Activated CD4-positive, alpha-beta memory T cell treated with anti-CD3 and anti-CD28 coated beads, Interleukin-2, amount 10 ng/mL, durations not matched to agents 7 days and 5 days (primary cell): ENCODE measurements at regions not wholly inside any gene's neighbourhood (a gene's known extent, or its start where the extent isn't known, plus 50 kb on each side); places are given as distances from the start of the nearest gene placed in this dataset.
"Not testable (repeated sequence)": the region's sequence is repeated elsewhere in the genome, so short reads cannot be mapped to it uniquely, and the experiment has no call there.

Experiments used
- CTCF ChIA-PET: fragments of 350-600 bp; sonication (Branson Sonifier 250); formaldehyde crosslinking; loops from one replicate; lab custom pipeline; 2021; ENCODE audit warnings: antibody characterized with exemption, inconsistent platforms; lab: Charles Lee
- POLR2A ChIA-PET: fragments of 350-600 bp; sonication (Branson Sonifier 250); formaldehyde crosslinking; loops from one replicate; lab custom pipeline; 2021; ENCODE audit warnings: antibody characterized with exemption; lab: Charles Lee
- DNase-seq: peaks from one replicate; pipeline ENCODE4 v3.0.0-alpha.2; 2020
- H3K27ac Mint-ChIP-seq: one replicate; pipeline ENCODE4 v1.8.0; 2021; ENCODE audit warnings: mild to moderate bottlenecking, mixed read lengths
- H3K27me3 Mint-ChIP-seq: one replicate; pipeline ENCODE4 v1.8.0; 2021; ENCODE audit warnings: mixed read lengths
- H3K36me3 Mint-ChIP-seq: one replicate; pipeline ENCODE4 v1.8.0; 2021; ENCODE audit warnings: low read depth, mixed read lengths
- H3K4me1 Mint-ChIP-seq: one replicate; pipeline ENCODE4 v1.8.0; 2021; ENCODE audit warnings: mixed read lengths
- H3K4me3 Mint-ChIP-seq: one replicate; pipeline ENCODE4 v1.8.0; 2021; ENCODE audit warnings: mild to moderate bottlenecking, mixed read lengths
- H3K9me3 Mint-ChIP-seq: one replicate; pipeline ENCODE4 v1.8.0; 2021; ENCODE audit warnings: mixed read lengths

DNA sequence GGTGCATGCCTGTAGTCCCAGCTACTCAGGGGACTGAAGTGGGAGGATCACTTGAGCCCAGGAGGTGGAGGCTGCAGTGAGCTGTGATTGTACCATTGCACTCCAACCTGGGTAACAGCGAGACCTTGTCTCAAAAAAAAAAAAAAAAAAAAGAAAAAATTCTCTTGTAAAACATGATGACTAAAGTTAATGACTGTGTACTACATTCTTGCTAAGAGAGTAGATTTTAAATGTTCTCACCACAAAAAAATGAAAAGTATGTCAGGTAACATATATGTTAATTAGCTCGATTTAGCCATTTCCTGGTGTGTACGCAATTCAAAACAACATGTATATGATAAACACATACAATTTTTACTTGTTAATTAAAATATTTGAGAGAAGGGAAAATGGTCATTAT, 480.7 kb upstream of the RGS6 start:
- DNase-seq = no peak
- no peak overlapping the region for H3K4me3 Mint-ChIP-seq
- H3K36me3 Mint-ChIP-seq = peaks cover 4% of the 10 kb centered on the region
- CTCF ChIA-PET = no interaction called here
- H3K27me3 Mint-ChIP-seq = no peaks in the 10 kb centered on the region
- no peaks in the 10 kb centered on the region for H3K9me3 Mint-ChIP-seq
- H3K27ac Mint-ChIP-seq = no peak overlapping the region
- H3K4me1 Mint-ChIP-seq = peaks cover 18% of the 10 kb centered on the region
- POLR2A ChIA-PET = no interaction called here

DNA sequence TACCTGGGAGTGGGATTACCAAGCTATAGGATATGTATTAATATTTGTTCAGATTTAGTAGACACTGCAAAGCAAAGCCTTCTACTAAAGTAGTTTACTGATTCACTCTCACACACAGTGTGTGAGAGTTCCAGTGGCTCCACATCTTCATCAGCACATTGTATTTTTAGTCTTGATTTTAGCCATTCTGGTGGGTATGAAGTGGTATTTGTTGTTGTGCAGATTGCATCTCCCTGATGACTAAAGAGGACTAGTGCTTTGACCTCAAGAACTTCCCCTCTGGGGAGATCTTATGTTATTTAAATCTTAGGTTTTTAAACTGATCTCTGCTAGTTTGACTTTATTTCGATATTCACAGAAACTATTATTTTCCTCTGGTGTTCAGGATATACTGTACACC, 479.7 kb upstream of the RGS6 start:
- no peaks in the 10 kb centered on the region for H3K27me3 Mint-ChIP-seq
- CTCF ChIA-PET = no interaction called here
- peaks cover 8% of the 10 kb centered on the region for H3K36me3 Mint-ChIP-seq
- H3K4me3 Mint-ChIP-seq = no peak overlapping the region
- POLR2A ChIA-PET = no interaction called here
- no peaks in the 10 kb centered on the region for H3K9me3 Mint-ChIP-seq
- DNase-seq = no peak
- H3K27ac Mint-ChIP-seq = no peak overlapping the region
- H3K4me1 Mint-ChIP-seq = peaks cover 18% of the 10 kb centered on the region

DNA sequence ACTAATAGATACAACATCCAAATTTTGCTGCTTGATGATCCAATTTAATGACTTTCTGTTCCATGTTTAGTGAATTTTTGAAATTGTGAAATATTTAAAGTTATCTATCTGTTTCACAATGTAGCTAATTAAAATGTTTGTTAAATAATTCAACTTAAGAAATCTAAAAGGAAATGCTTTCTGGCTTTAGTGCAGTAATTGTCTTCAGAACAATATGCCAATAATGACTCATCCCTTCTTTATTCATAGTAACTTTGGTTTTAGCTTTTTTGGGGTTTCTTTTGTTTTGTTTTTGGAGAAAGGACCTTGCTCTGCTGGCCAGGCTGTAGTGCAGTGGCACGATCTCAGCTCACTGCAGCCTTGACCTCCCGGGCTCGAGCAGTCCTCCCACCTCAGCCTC, 479.2 kb upstream of the RGS6 start:
- POLR2A ChIA-PET = no interaction called here
- Mint-ChIP-seq H3K4me3 (no peak overlapping the region), H3K9me3 (no peaks in the 10 kb centered on the region), H3K36me3 (peaks cover 10% of the 10 kb centered on the region), H3K27ac (peak overlapping the region; percentile 11), H3K27me3 (no peaks in the 10 kb centered on the region), H3K4me1 (peaks cover 18% of the 10 kb centered on the region)
- DNase-seq = no peak
- CTCF ChIA-PET = no interaction called here

DNA sequence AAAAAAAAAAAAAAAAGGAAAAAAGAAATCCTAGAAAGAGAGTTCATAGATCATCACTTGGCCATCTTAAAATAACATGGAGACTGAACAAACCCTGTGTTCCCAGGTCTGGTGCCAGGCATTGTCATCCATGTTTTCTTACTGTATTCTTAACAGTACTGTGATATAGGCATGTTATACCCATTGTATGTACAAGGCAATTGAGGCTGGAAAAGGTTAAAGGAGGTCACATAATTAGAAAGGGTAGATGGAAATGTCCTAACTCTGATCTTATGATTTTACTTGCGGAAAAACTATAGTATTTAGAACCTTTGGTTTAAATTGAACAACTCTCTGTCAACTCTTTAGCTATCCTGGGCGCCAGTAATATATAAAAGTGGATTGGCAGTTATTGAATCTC, 478.2 kb upstream of the RGS6 start:
- Mint-ChIP-seq H3K36me3 (peaks cover 13% of the 10 kb centered on the region), H3K27me3 (no peaks in the 10 kb centered on the region), H3K4me3 (no peak overlapping the region), H3K27ac (no peak overlapping the region), H3K9me3 (no peaks in the 10 kb centered on the region), H3K4me1 (peaks cover 18% of the 10 kb centered on the region)
- ChIA-PET CTCF (no interaction called here), POLR2A (no interaction called here)
- no peak for DNase-seq

DNA sequence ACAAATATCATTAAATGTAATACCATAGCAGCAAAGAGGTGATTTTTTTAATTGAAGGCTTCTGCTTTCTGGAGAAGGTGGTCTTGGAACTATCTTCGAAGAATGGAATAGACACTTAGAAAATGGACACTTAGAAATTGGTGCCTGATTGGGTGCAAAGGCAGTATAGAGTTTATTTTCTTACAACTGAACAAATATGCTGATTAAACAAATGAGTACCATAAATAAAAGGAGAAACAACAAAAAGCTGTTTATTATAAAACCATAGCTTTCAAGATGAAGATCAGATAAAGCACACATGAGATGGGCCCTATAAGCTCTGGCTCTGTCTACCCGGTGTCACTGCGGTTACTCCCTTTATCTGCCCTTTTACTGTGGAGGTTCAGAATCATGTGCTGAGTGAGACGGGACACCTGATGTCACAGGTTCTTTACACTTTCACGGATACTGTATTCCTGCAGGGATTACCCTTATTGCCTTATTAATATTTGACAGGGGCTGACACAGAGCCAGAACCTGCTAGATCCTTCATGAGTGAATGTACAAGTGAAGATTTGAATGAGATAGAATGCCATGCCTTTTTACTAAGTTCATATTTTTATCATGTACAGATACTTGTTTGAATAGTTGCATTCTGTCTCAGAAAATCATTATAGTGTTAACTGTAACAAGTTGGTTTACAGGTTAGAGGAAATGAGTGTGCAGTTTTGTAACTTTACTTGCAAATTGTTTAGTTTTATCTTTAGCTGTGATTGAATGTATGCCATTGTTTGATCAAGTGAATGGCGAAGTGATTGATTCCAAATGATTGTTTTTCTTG, 477.5 kb upstream of the RGS6 start:
- ChIA-PET POLR2A (no interaction called here), CTCF (no interaction called here)
- peaks cover 18% of the 10 kb centered on the region for H3K4me1 Mint-ChIP-seq
- no peaks in the 10 kb centered on the region for H3K27me3 Mint-ChIP-seq
- H3K36me3 Mint-ChIP-seq = peaks cover 20% of the 10 kb centered on the region
- no peak overlapping the region for H3K4me3 Mint-ChIP-seq
- H3K27ac Mint-ChIP-seq = no peak overlapping the region
- DNase-seq = no peak
- H3K9me3 Mint-ChIP-seq = peaks cover 7% of the 10 kb centered on the region

DNA sequence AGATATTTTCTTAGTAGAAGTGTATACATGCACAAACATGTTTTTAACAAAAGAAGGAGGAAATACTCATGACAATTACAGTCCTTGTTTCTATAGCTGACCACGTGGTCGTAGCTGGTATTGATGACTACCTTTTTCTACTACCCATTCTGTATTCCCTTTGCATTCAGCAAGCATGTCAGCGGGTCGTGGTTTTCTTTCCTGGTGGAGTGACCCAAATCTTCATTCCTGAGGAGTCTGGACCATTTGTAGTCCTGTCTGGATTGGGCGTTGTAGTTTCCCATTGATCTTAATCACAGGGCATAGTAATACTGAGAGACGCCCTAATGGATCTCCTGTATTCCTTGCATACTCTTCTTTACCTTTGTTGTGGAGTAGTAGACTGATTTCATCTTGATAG, 472.1 kb upstream of the RGS6 start:
- Mint-ChIP-seq H3K27me3 (no peaks in the 10 kb centered on the region), H3K27ac (no peak overlapping the region), H3K9me3 (peaks cover 14% of the 10 kb centered on the region), H3K4me1 (peaks cover 2% of the 10 kb centered on the region), H3K4me3 (no peak overlapping the region), H3K36me3 (peaks cover 42% of the 10 kb centered on the region)
- DNase-seq = no peak
- ChIA-PET POLR2A (no interaction called here), CTCF (no interaction called here)

DNA sequence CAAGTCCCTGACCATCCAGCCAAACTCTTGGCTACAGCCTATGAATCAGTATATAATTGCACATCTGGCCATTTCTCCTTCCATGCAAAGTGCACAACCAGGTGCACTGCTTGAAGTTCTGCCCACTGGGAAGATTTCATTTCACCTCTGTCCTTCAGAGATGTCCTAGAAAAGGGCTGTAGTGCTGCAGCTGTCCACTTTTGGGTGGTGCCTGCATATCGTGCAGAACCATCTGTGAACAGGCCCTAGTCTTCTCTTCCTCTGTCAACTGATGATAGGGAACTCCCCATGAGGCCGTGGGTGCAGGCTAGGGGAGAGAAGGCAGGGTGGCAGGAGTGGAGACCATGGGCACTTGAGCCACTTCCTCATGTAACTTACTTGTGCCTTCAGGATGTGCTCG, 470.6 kb upstream of the RGS6 start:
- H3K4me1 Mint-ChIP-seq, H3K27ac Mint-ChIP-seq, CTCF ChIA-PET, POLR2A ChIA-PET, H3K4me3 Mint-ChIP-seq, DNase-seq, H3K27me3 Mint-ChIP-seq: not testable (repeated sequence)
- peaks cover 14% of the 10 kb centered on the region for H3K9me3 Mint-ChIP-seq
- H3K36me3 Mint-ChIP-seq = peaks cover 51% of the 10 kb centered on the region

DNA sequence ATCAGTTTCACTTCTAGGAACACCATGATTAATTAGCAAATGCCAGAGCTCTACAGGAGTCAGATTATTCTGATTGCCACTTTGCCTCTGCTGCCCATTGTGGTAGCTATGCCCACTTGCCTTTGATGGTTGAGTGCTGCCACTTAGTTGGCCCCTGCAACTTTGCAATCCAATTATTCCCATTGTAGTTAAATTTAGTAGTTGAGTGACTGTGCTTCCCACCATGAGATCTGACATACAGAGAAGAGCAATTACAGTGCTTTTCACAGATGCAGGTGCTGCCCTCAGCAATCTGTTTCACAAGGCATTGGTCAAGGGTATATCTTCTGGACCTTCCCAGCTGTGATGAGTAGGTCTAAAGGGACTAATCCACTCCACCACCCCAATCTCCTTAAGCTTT, 468.4 kb upstream of the RGS6 start:
- POLR2A ChIA-PET = no interaction called here
- no peaks in the 10 kb centered on the region for H3K27me3 Mint-ChIP-seq
- peaks cover 50% of the 10 kb centered on the region for H3K36me3 Mint-ChIP-seq
- H3K4me1 Mint-ChIP-seq = no peaks in the 10 kb centered on the region
- no peak for DNase-seq
- H3K9me3 Mint-ChIP-seq = peaks cover 20% of the 10 kb centered on the region
- no peak overlapping the region for H3K27ac Mint-ChIP-seq
- no peak overlapping the region for H3K4me3 Mint-ChIP-seq
- CTCF ChIA-PET = no interaction called here

DNA sequence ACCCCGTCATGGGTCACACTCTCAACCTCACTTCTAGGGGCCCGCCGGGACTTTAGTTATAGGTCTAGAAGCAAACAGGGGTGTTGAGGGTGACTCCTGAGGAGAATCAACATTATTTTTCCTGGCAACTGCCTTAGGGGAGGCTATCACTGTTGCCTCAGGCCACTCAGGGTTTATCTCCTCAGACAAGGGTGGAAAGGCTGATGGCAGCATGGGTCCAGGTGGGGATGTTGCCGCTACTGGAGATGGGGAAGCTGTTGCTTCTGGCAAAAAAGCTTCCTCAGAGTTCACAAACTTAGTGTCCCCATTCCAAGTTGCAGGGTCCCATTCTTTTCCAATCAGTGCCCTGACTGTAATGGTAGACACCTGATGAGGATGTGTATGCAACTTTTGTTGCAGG, 467.4 kb upstream of the RGS6 start:
- Mint-ChIP-seq H3K9me3 (peaks cover 14% of the 10 kb centered on the region), H3K4me1 (peaks cover 7% of the 10 kb centered on the region), H3K27ac (no peak overlapping the region), H3K36me3 (peaks cover 50% of the 10 kb centered on the region), H3K27me3 (no peaks in the 10 kb centered on the region), H3K4me3 (no peak overlapping the region)
- ChIA-PET CTCF (no interaction called here), POLR2A (no interaction called here)
- DNase-seq = no peak

GRCh38 chr14:71465316-71465715, 466.9 kb upstream of the RGS6 start:
- ChIA-PET POLR2A (no interaction called here), CTCF (no interaction called here)
- Mint-ChIP-seq H3K36me3 (peaks cover 47% of the 10 kb centered on the region), H3K9me3 (peaks cover 11% of the 10 kb centered on the region), H3K4me3 (no peak overlapping the region), H3K4me1 (peaks cover 12% of the 10 kb centered on the region), H3K27ac (no peak overlapping the region), H3K27me3 (no peaks in the 10 kb centered on the region)
- DNase-seq = no peak

DNA sequence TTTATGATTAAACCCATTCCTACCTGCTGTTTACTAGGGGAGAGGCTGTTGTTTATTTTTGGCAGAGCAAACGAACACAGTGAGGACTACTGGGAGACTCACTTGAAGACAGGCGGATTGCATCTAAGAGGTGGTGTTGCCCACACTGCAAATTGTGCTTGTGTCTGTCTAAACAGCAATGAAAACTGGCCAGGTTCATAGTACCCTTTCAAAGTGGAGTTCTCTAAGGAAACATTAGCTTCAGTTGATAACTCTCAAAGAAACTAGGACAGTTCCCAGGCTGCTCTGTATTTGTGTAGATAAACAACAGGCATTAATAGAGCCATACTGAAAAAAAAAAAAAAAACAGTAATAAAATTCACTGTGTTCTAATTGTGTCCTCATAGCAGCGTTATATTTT, 466.0 kb upstream of the RGS6 start:
- DNase-seq = no peak
- Mint-ChIP-seq H3K36me3 (peaks cover 44% of the 10 kb centered on the region), H3K27me3 (no peaks in the 10 kb centered on the region), H3K27ac (no peak overlapping the region), H3K9me3 (peaks cover 10% of the 10 kb centered on the region), H3K4me1 (peaks cover 14% of the 10 kb centered on the region), H3K4me3 (no peak overlapping the region)
- POLR2A ChIA-PET = no interaction called here
- CTCF ChIA-PET = no interaction called here

DNA sequence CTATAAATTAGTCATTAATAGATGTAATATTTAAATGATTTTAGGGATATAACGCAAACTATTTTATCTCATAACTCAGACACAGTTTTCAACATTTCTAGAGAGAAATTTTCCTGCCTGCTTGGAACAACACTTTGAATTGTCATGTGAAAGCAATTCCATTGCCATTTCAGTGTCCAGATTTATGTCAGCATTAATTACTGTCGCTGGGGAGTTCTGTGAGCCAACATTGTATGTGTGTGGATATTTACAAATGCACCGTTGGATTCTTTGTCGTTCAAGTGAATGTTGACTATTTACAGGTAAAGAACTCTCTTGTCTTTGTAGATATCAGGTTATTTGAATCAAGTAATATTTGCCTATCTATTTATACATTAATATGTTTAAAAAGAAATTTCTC, 465.3 kb upstream of the RGS6 start:
- no peaks in the 10 kb centered on the region for H3K27me3 Mint-ChIP-seq
- H3K4me1 Mint-ChIP-seq = peaks cover 20% of the 10 kb centered on the region
- H3K9me3 Mint-ChIP-seq = peaks cover 10% of the 10 kb centered on the region
- no peak overlapping the region for H3K4me3 Mint-ChIP-seq
- ChIA-PET POLR2A (no interaction called here), CTCF (no interaction called here)
- DNase-seq = no peak
- no peak overlapping the region for H3K27ac Mint-ChIP-seq
- peaks cover 43% of the 10 kb centered on the region for H3K36me3 Mint-ChIP-seq

GRCh38 chr14:71467361-71467811, 464.8 kb upstream of the RGS6 start:
- H3K9me3 Mint-ChIP-seq = peaks cover 10% of the 10 kb centered on the region
- ChIA-PET POLR2A (no interaction called here), CTCF (no interaction called here)
- H3K27me3 Mint-ChIP-seq = no peaks in the 10 kb centered on the region
- peaks cover 43% of the 10 kb centered on the region for H3K36me3 Mint-ChIP-seq
- no peak overlapping the region for H3K4me3 Mint-ChIP-seq
- DNase-seq = no peak
- no peak overlapping the region for H3K27ac Mint-ChIP-seq
- peaks cover 22% of the 10 kb centered on the region for H3K4me1 Mint-ChIP-seq

- H3K27me3 Mint-ChIP-seq = no peaks in the 10 kb centered on the region
- H3K27ac Mint-ChIP-seq = no peak overlapping the region
- H3K36me3 Mint-ChIP-seq = peaks cover 38% of the 10 kb centered on the region
- CTCF ChIA-PET = no interaction called here
- POLR2A ChIA-PET = no interaction called here
- no peak overlapping the region for H3K4me3 Mint-ChIP-seq
- no peak for DNase-seq
- H3K4me1 Mint-ChIP-seq = peaks cover 28% of the 10 kb centered on the region
- H3K9me3 Mint-ChIP-seq = peaks cover 6% of the 10 kb centered on the region
Measured at GRCh38 chr14:71468701-71469100, 463.5 kb upstream of the RGS6 start.
